ENCODE measurements at regions not wholly inside any gene's neighbourhood (a gene's known extent, or its start where the extent isn't known, plus 50 kb on each side); places are given as distances from the start of the nearest gene placed in this dataset.

DNA sequence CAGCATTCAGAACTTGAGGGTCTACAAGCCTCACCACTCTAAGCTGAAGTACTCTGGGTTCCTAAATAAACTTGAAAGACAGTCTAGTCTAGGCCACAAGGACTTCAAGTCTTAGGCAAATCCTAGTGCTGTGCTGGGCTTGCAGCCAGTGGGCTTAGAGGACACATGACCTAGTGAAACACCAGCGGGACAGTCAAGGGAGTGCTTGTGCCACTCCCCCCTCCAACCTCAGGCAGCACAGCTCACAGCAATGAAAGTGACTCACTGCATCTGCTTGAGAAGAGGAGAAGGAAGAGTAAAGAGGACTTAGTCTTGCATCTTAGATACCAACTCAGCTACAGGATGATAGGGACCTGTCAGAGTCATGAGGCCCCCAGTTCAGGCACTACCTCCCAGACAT, 438.1 kb downstream of the IPO8 start:
- peaks cover 2% of the 10 kb centered on the region for H3K4me1 ChIP-seq (ENCODE audit: control insufficient read depth, insufficient read depth, low read length)
- no peaks in the 10 kb centered on the region for H3K27me3 ChIP-seq (ENCODE audit: control insufficient read depth, insufficient read depth, low read length)
- no peak overlapping the region for H3K4me3 ChIP-seq (ENCODE audit: low read depth, low read length)
- H3K9ac ChIP-seq (ENCODE audit: low read depth, low read length) = no peak overlapping the region
- no peaks in the 10 kb centered on the region for H3K9me3 ChIP-seq (ENCODE audit: control insufficient read depth, insufficient read depth, low read length)
- H3K36me3 ChIP-seq (ENCODE audit: control insufficient read depth, insufficient read depth, low read length) = no peaks in the 10 kb centered on the region

DNA sequence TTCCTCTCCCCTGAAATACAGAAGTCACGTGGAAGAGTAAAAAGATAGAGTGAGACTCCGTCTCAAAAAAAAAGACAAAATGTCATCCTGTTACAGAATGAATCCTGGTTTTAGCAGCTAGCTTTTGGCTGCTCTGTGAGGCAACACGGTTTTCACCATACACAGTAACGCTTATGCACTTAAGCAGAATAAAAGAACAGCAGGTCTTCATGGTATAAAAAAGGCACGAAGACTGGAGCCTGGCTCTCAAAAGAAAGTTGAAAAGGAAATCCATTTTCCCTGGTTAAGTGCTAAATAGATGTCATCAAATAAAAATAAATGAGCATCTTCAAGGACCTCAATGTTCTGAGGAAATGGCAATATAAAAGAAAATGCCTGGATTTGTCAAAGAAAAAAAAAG, 444.1 kb downstream of the IPO8 start:
- no peaks in the 10 kb centered on the region for H3K9me3 ChIP-seq (ENCODE audit: control insufficient read depth, insufficient read depth, low read length)
- no peaks in the 10 kb centered on the region for H3K4me1 ChIP-seq (ENCODE audit: control insufficient read depth, insufficient read depth, low read length)
- H3K36me3 ChIP-seq (ENCODE audit: control insufficient read depth, insufficient read depth, low read length) = no peaks in the 10 kb centered on the region
- no peaks in the 10 kb centered on the region for H3K27me3 ChIP-seq (ENCODE audit: control insufficient read depth, insufficient read depth, low read length)
- no peak overlapping the region for H3K4me3 ChIP-seq (ENCODE audit: low read depth, low read length)
- no peak overlapping the region for H3K9ac ChIP-seq (ENCODE audit: low read depth, low read length)

DNA sequence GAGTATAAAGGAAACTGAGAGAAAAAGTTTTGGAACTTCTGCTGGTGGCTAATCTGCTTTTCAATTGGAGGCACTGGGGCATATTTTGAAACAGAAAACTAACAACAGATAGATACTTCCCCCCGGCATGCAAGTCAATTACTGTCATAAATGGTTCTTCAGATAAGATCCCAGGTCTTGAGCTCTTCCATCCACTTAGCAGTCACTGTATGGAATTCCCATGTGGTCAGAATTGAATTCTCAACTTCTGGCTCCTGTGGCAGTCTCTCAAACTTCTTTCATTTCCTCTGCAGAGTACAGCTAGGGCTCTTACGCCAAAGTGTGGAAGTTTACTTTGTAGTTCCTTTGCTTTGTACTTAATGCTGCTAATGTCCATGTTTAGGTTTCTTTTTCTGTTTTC, 452.2 kb downstream of the IPO8 start:
- no peaks in the 10 kb centered on the region for H3K4me1 ChIP-seq (ENCODE audit: control insufficient read depth, insufficient read depth, low read length)
- H3K27me3 ChIP-seq (ENCODE audit: control insufficient read depth, insufficient read depth, low read length) = no peaks in the 10 kb centered on the region
- no peak overlapping the region for H3K9ac ChIP-seq (ENCODE audit: low read depth, low read length)
- H3K9me3 ChIP-seq (ENCODE audit: control insufficient read depth, insufficient read depth, low read length) = no peaks in the 10 kb centered on the region
- no peaks in the 10 kb centered on the region for H3K36me3 ChIP-seq (ENCODE audit: control insufficient read depth, insufficient read depth, low read length)
- no peak overlapping the region for H3K4me3 ChIP-seq (ENCODE audit: low read depth, low read length)

DNA sequence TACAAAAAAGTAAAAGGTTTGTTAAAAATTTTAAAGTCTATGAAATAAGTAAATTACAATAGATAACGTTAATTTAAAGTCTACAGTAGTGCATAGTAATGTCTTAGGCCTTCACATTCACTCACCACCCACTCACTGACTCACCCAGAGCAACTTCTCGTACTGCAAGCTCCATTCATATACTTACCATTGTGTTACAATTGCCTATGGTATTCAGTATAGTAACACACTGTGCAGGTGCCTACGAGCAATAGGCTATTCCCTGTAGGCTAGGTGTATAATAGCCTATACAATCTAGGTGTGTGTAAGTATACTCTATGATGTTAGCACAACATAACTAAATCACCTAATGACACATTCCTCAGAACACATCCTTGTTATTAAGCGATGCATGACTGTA, 435.3 kb upstream of the TMTC1 start:
- H3K27me3 ChIP-seq (ENCODE audit: control insufficient read depth, insufficient read depth, low read length) = no peaks in the 10 kb centered on the region
- H3K36me3 ChIP-seq (ENCODE audit: control insufficient read depth, insufficient read depth, low read length) = no peaks in the 10 kb centered on the region
- H3K4me1 ChIP-seq (ENCODE audit: control insufficient read depth, insufficient read depth, low read length) = no peaks in the 10 kb centered on the region
- H3K4me3 ChIP-seq (ENCODE audit: low read depth, low read length) = no peak overlapping the region
- no peaks in the 10 kb centered on the region for H3K9me3 ChIP-seq (ENCODE audit: control insufficient read depth, insufficient read depth, low read length)
- no peak overlapping the region for H3K9ac ChIP-seq (ENCODE audit: low read depth, low read length)

DNA sequence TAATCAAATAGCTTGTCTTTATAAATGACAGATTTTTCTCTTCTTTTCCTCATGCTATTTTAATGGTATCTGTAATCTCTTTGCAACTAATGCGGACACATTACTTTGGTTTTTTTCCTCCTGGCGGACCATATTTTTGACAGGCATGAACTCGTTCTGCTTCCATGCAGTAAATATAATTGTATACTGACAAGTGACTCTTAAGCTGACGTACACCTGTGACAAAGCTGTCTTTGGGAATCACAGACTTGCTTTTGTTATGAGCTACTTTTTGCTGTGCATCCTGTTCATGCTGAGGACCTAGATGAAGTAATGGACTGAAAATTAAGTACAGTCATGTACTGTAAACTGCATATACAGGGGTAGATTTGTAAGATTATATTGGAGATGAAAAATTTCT, 434.3 kb upstream of the TMTC1 start:
- H3K27me3 ChIP-seq (ENCODE audit: control insufficient read depth, insufficient read depth, low read length) = no peaks in the 10 kb centered on the region
- H3K4me3 ChIP-seq (ENCODE audit: low read depth, low read length) = no peak overlapping the region
- H3K9me3 ChIP-seq (ENCODE audit: control insufficient read depth, insufficient read depth, low read length) = no peaks in the 10 kb centered on the region
- H3K4me1 ChIP-seq (ENCODE audit: control insufficient read depth, insufficient read depth, low read length) = peaks cover 2% of the 10 kb centered on the region
- H3K36me3 ChIP-seq (ENCODE audit: control insufficient read depth, insufficient read depth, low read length) = no peaks in the 10 kb centered on the region
- H3K9ac ChIP-seq (ENCODE audit: low read depth, low read length) = no peak overlapping the region

DNA sequence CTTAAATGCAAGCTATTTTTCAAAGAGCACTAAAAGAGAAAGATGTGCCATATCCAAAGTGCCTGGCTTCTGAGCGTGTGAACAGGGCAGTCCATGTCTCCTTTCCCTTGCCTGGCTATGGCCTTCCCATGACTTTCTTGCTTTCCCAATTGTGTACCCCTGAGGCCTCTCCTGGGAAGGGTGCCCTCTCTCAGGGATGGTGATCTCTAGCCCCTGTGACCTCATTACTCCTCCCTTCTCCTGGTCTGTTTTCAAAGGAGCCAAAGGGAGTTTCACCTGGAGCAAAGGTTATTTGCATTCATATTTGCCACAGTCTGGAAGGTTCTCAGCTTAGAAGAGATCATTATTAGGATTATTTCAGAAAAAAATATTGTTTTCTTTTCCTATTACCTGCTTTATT, 429.4 kb upstream of the TMTC1 start:
- no peak overlapping the region for H3K4me3 ChIP-seq (ENCODE audit: low read depth, low read length)

DNA sequence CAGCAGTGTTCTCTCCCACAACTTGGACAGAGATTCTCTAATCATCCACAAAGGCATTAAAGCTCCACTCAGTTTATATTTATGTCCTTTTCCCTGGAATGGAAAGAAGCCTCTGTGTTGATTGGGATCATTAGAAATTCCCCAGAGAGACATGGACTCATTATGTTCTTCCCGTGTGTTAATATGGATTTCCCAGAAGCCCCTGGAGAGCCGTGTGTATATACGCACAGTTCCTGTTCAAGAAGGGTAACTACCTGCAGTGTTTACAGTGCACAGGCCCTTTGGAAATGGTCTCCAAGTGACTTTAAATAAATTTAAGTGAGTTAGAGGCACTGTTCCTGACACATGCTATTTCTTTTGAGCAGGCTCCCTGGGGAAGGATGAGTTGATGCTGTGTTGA, 428.0 kb upstream of the TMTC1 start:
- peaks cover 2% of the 10 kb centered on the region for H3K4me1 ChIP-seq (ENCODE audit: control insufficient read depth, insufficient read depth, low read length)
- no peak overlapping the region for H3K4me3 ChIP-seq (ENCODE audit: low read depth, low read length)
- no peak overlapping the region for H3K9ac ChIP-seq (ENCODE audit: low read depth, low read length)
- H3K27me3 ChIP-seq (ENCODE audit: control insufficient read depth, insufficient read depth, low read length) = no peaks in the 10 kb centered on the region
- H3K9me3 ChIP-seq (ENCODE audit: control insufficient read depth, insufficient read depth, low read length) = no peaks in the 10 kb centered on the region
- no peaks in the 10 kb centered on the region for H3K36me3 ChIP-seq (ENCODE audit: control insufficient read depth, insufficient read depth, low read length)

More for the DNA sequence above, 429.4 kb upstream of the TMTC1 start:
- H3K36me3 ChIP-seq (ENCODE audit: control insufficient read depth, insufficient read depth, low read length) = no peaks in the 10 kb centered on the region
- H3K9ac ChIP-seq (ENCODE audit: low read depth, low read length) = no peak overlapping the region
- no peaks in the 10 kb centered on the region for H3K9me3 ChIP-seq (ENCODE audit: control insufficient read depth, insufficient read depth, low read length)
- H3K4me1 ChIP-seq (ENCODE audit: control insufficient read depth, insufficient read depth, low read length) = peaks cover 2% of the 10 kb centered on the region
- H3K27me3 ChIP-seq (ENCODE audit: control insufficient read depth, insufficient read depth, low read length) = no peaks in the 10 kb centered on the region

DNA sequence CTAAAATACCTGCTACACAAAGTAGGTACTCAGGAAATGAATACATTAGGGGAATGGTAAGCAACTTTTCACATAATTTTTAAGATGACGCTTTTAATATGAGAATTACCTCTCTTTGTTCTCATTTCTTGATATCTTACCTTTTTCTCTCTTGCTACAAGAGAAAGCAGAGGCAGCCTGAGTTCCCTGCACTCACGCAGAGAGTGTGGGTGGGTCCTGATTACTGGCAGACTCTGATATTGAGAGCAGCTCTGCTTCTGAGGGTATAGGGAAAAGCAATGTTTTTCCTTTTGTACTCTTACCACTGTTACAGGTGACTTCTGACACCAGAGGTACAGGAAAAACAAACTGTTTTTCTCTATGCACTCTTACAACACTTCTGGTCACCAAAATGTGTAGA, 420.2 kb upstream of the TMTC1 start:
- Histone ChIP-seq H3K36me3 (ENCODE audit: control insufficient read depth, insufficient read depth, low read length) (no peaks in the 10 kb centered on the region), H3K4me1 (ENCODE audit: control insufficient read depth, insufficient read depth, low read length) (no peaks in the 10 kb centered on the region), H3K27me3 (ENCODE audit: control insufficient read depth, insufficient read depth, low read length) (peaks cover 28% of the 10 kb centered on the region), H3K9me3 (ENCODE audit: control insufficient read depth, insufficient read depth, low read length) (no peaks in the 10 kb centered on the region), H3K4me3 (ENCODE audit: low read depth, low read length) (no peak overlapping the region), H3K9ac (ENCODE audit: low read depth, low read length) (no peak overlapping the region)

DNA sequence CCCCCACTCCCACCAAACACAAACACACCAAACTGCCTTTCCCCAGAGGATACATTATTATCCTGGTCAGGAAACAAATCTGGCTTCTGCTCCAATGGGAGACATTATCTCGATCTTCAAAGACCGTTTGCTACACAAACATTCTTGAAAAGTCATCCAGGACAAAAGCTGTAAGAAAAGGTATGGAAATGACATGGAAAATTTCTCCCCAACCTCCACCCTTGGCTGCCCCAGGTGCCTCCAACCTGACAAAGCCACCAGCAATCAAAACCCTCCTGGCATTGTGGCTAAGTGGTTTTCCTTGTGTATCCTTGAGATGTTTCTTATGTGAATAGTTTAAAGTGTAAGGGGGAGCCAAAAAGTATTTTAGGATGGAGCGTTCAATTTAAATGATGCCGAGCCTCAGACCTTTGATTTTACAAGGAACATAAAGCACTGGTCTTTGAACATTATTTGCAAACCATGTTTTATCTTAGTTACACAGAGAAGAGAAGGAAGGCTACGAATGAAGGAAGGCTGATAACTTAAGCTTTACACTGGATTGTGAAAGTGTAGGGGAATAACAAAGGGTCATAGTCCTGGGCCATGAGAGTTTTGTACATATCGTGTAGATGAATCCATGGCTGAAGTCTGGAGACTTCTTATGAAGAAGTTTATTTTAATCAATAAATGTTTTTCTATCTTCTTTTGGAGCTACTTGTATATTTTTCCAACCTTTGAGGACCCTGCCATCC, 418.9 kb upstream of the TMTC1 start:
- peaks cover 4% of the 10 kb centered on the region for H3K4me1 ChIP-seq (ENCODE audit: control insufficient read depth, insufficient read depth, low read length)
- no peak overlapping the region for H3K9ac ChIP-seq (ENCODE audit: low read depth, low read length)
- no peaks in the 10 kb centered on the region for H3K36me3 ChIP-seq (ENCODE audit: control insufficient read depth, insufficient read depth, low read length)
- H3K4me3 ChIP-seq (ENCODE audit: low read depth, low read length) = no peak overlapping the region
- H3K9me3 ChIP-seq (ENCODE audit: control insufficient read depth, insufficient read depth, low read length) = no peaks in the 10 kb centered on the region
- peaks cover 28% of the 10 kb centered on the region for H3K27me3 ChIP-seq (ENCODE audit: control insufficient read depth, insufficient read depth, low read length)

DNA sequence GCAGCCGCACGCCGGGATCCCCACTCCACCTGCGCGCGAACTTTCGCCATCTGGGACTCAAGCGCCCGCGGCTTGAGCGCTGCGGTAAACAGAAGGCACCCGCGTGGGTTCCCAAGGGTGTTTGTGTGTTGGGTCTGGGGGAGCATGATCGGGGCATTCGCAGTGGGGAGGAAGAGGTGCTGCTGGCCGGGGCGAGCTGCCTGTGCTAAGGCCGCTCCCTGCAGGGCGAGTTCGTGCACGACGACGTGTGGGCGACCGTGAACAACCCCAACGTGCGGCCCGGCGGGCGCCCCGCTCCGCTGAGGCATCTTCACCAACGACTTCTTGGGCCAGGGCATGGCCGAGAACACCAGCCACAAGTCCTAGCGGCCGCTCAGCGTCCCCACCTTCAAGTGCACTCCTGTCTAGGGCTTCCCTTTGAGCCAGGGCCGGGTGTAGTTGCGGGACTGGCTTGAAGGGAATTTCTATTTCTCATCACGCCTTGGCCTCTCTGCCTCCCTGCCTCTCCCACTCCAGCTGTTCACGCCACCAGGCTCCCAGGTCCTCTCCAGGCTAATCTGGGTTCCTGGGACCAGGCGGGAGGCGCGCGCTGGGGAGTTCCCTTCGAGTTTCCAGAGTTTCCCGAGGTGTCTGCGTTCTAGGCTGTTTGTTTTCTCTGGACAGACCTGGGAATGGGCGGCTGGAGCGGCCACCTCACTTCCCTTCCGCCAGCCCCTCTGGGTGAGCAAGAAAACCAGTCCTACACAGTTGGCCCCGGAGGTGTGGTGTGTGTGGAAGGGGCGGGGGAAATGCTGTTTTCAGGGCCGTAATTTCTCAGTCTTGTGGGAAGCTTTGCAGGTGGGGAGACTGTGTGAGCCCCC, 417.8 kb upstream of the TMTC1 start:
- Histone ChIP-seq H3K36me3 (ENCODE audit: control insufficient read depth, insufficient read depth, low read length) (no peaks in the 10 kb centered on the region), H3K4me3 (ENCODE audit: low read depth, low read length) (peak overlapping the region; percentile 52), H3K9me3 (ENCODE audit: control insufficient read depth, insufficient read depth, low read length) (no peaks in the 10 kb centered on the region), H3K27me3 (ENCODE audit: control insufficient read depth, insufficient read depth, low read length) (peaks cover 28% of the 10 kb centered on the region), H3K9ac (ENCODE audit: low read depth, low read length) (peak overlapping the region; percentile 5), H3K4me1 (ENCODE audit: control insufficient read depth, insufficient read depth, low read length) (peaks cover 9% of the 10 kb centered on the region)

DNA sequence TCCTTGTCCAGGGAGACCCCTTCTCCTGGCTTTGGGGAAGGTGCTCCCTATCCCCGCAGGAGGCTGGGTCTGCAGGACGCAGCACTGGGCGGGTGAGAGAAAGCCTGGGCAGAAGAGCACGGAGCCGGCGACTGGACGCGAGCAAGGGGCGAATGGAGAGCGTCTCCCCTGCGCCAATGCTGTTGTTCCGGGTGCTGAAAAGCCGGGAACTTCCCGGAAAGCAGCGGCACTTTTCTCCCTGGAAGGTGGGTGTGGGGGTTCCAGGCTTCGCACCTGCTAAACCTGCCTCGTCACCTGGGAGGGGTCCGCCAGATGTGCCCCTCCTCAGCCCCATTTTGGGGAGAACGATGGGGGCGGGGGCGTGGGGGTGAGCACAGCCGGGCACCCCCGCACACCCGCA, 417.1 kb upstream of the TMTC1 start:
- Histone ChIP-seq H3K9ac (ENCODE audit: low read depth, low read length) (no peak overlapping the region), H3K27me3 (ENCODE audit: control insufficient read depth, insufficient read depth, low read length) (peaks cover 28% of the 10 kb centered on the region), H3K36me3 (ENCODE audit: control insufficient read depth, insufficient read depth, low read length) (no peaks in the 10 kb centered on the region), H3K4me1 (ENCODE audit: control insufficient read depth, insufficient read depth, low read length) (peaks cover 9% of the 10 kb centered on the region), H3K9me3 (ENCODE audit: control insufficient read depth, insufficient read depth, low read length) (no peaks in the 10 kb centered on the region), H3K4me3 (ENCODE audit: low read depth, low read length) (peak overlapping the region; percentile 52)

Measured in iPS-15b (cell line).